K562 (cell line): ENCODE measurements at regions not wholly inside any gene's neighbourhood (a gene's known extent, or its start where the extent isn't known, plus 50 kb on each side); places are given as distances from the start of the nearest gene placed in this dataset.

ENCODE experiments used
- ATAC-seq: fragments of 200-7000 bp; cut with Tn5 transposase; 3 replicates; pipeline ENCODE4 v1.9.1; 2020; ENCODE audit warnings: moderate library complexity
- BruUV-seq: library from RNA; stranded (reverse); fragments of 400-500 nt; replicated peaks from 2 replicates; lab custom pipeline; 2021; lab: Mats Ljungman, UMichigan
- CTCF ChIA-PET: fragments of 300-600 bp; formaldehyde crosslinking; extraction: SDS; loops from one replicate; lab custom pipeline; 2021; ENCODE audit warnings: low intra/inter-chr PET ratio; lab: Yijun Ruan, JAX
- POLR2A ChIA-PET: fragments of 300-600, 350-650 bp; sonication (Branson Sonifier 250); formaldehyde crosslinking; extraction: SDS; loops from one replicate; lab custom pipeline; 2021; ENCODE audit warnings: antibody characterized with exemption, inconsistent platforms; lab: Yijun Ruan, JAX
- DNase-seq, 4 experiments: peaks; one replicate each; pipeline versions ENCODE4 v3.0.0 to v3.0.0-alpha.2; 2011 to 2018; ENCODE audit warnings: low spot score in 3 of 4, mixed read lengths in 3 of 4; ENCODE audit errors: extremely low read depth in 1 of 4
- FAIRE-seq: peaks from 2 replicates; lab custom pipeline; 2011; peaks lifted over from hg19 to GRCh38; lab: Jason Lieb, UNC
- H2AFZ ChIP-seq: 2 replicates; pipeline ENCODE4 v1.6.0; 2011; ENCODE audit warnings: low read depth, low read length, control low read depth, inconsistent platforms
- H3K27ac ChIP-seq: fragments of 200-600 bp; 3 replicates; pipeline ENCODE4 v1.8.0; 2011; ENCODE audit warnings: low read depth, mild to moderate bottlenecking, control low read depth, inconsistent platforms, low read length, moderate library complexity, mixed read lengths; ENCODE audit errors: extremely low read depth
- H3K27me3 ChIP-seq, 2 experiments: fragments of 300-600 bp in 1 of 2; 2 replicates in 1 of 2; 3 replicates in 1 of 2; pipeline versions ENCODE4 v1.6.0 to v1.8.0; 2011; ENCODE audit warnings: inconsistent platforms in 2 of 2, low read length in 2 of 2, mild to moderate bottlenecking in 1 of 2, mixed read lengths in 1 of 2, moderate library complexity in 1 of 2; ENCODE audit not compliant: control insufficient read depth in 2 of 2, insufficient read depth in 2 of 2
- H3K36me3 ChIP-seq: fragments of 300-600 bp; 3 replicates; pipeline ENCODE4 v1.8.0; 2011; ENCODE audit warnings: mild to moderate bottlenecking, low read length, inconsistent platforms; ENCODE audit not compliant: control insufficient read depth, insufficient read depth
- H3K4me1 ChIP-seq, 2 experiments: fragments of 200-600 bp in 1 of 2; replicated peaks in 1 of 2; 2 replicates in 1 of 2; 3 replicates in 1 of 2; pipeline versions ENCODE4 v1.5.1 to v1.8.0; 2011; ENCODE audit warnings: inconsistent platforms in 2 of 2, low read length in 2 of 2, mild to moderate bottlenecking in 1 of 2, mixed read lengths in 1 of 2, moderate library complexity in 1 of 2; ENCODE audit not compliant: control insufficient read depth in 2 of 2, insufficient read depth in 2 of 2
- H3K4me2 ChIP-seq: 2 replicates; pipeline ENCODE4 v1.6.1; 2011; ENCODE audit warnings: low read length, control low read depth, inconsistent platforms, mixed read lengths; ENCODE audit not compliant: insufficient read depth
- H3K4me3 ChIP-seq: fragments of 200-600 bp; sonication (generic), shearing (Covaris generic); 2 replicates; pipeline ENCODE4 v1.5.1; 2016; ENCODE audit warnings: control low read depth, inconsistent platforms
- H3K79me2 ChIP-seq: fragments of 200-600 bp; 3 replicates; pipeline ENCODE4 v1.8.0; 2011; ENCODE audit warnings: low read length, inconsistent platforms; ENCODE audit not compliant: control insufficient read depth, insufficient read depth
- H3K9ac ChIP-seq, 2 experiments: 2 replicates each; pipeline versions ENCODE4 v1.6.0 to v1.6.1; 2011; ENCODE audit warnings: low read depth in 2 of 2, low read length in 2 of 2, control low read depth in 1 of 2, inconsistent platforms in 1 of 2, mild to moderate bottlenecking in 1 of 2, mixed read lengths in 1 of 2; ENCODE audit not compliant: insufficient read depth in 1 of 2
- H3K9me1 ChIP-seq: one replicate; pipeline ENCODE4 v1.6.0; 2011; ENCODE audit warnings: inconsistent platforms, mild to moderate bottlenecking, low read length, moderate library complexity; ENCODE audit not compliant: control insufficient read depth, insufficient read depth
- H3K9me3 ChIP-seq: replicated peaks from 2 replicates; pipeline ENCODE4 v1.5.1; 2011; ENCODE audit warnings: low read depth, low read length, inconsistent platforms; ENCODE audit not compliant: control insufficient read depth, insufficient read depth
- H4K20me1 ChIP-seq: replicated peaks from 2 replicates; pipeline ENCODE4 v1.6.1; 2011; ENCODE audit warnings: low read length, inconsistent platforms, mixed read lengths; ENCODE audit not compliant: control insufficient read depth, insufficient read depth
- BMI1 ChIP-seq: fragments of 150-350 bp; IDR thresholded peaks from 2 replicates; pipeline ENCODE4 v1.6.1; 2014; ENCODE audit warnings: low read length
- CEBPG ChIP-seq, 3 experiments: fragments of 200-800 bp in 1 of 3; sonication (Bioruptor generic) in 1 of 3; sonication (generic) in 1 of 3; formaldehyde crosslinking in 1 of 3; IDR thresholded peaks in 2 of 3; conservative IDR thresholded peaks in 1 of 3; 2 replicates each; pipeline versions ENCODE4 v1.6.1 to v1.8.0; 2016 to 2022; ENCODE audit warnings: missing compliant biosample characterization in 2 of 3, missing genetic modification characterization in 2 of 3, mild to moderate bottlenecking in 1 of 3, missing genetic modification reagents in 1 of 3
- HDAC1 ChIP-seq, 2 experiments: fragments of 450-650 bp; IDR thresholded peaks; 2 replicates each; pipeline ENCODE4 v1.6.1; 2016 to 2017; ENCODE audit warnings: inconsistent platforms in 1 of 2, mild to moderate bottlenecking in 1 of 2, moderate library complexity in 1 of 2
- KLF6 ChIP-seq: fragments of 250-450 bp; sonication (Bioruptor Pico); IDR thresholded peaks from 2 replicates; pipeline ENCODE4 v1.4.0; 2020; ENCODE audit warnings: mild to moderate bottlenecking, moderate library complexity, borderline replicate concordance
- NELFE ChIP-seq: IDR thresholded peaks from 2 replicates; pipeline ENCODE4 v1.6.1; 2011; ENCODE audit warnings: mild to moderate bottlenecking; ENCODE audit not compliant: insufficient read depth, insufficient read length
- PHB2 ChIP-seq: fragments of 450-650 bp; IDR thresholded peaks from 2 replicates; pipeline ENCODE4 v1.6.1; 2017; ENCODE audit warnings: low read depth
- RB1 ChIP-seq: fragments of 450-650 bp; IDR thresholded peaks from 2 replicates; pipeline ENCODE4 v1.6.1; 2017; ENCODE audit warnings: low read depth, mild to moderate bottlenecking
- SREBF1 ChIP-seq: fragments of 150-350 bp; IDR thresholded peaks from 2 replicates; pipeline ENCODE4 v1.6.1; 2014; ENCODE audit warnings: antibody characterized with exemption, low read depth, low read length, borderline replicate concordance
- TAF7 ChIP-seq: fragments of 450-650 bp; IDR thresholded peaks from 2 replicates; pipeline ENCODE4 v1.6.1; 2016; ENCODE audit warnings: missing genetic modification characterization, missing compliant biosample characterization
- TARDBP ChIP-seq: fragments of 450-650 bp; IDR thresholded peaks from 2 replicates; pipeline ENCODE4 v1.6.1; 2016
- TBP ChIP-seq: optimal IDR thresholded peaks from 2 replicates; pipeline ENCODE3; 2011; ENCODE audit warnings: low read depth, low read length, improper control_type of control experiment
- TRIM24 ChIP-seq, 2 experiments: fragments of 450-650 bp; IDR thresholded peaks; 2 replicates each; pipeline ENCODE4 v1.6.1; 2016
- YY1 ChIP-seq, 3 experiments: IDR thresholded peaks; 2 replicates each; pipeline ENCODE4 v1.6.1; 2011; ENCODE audit warnings: low read length in 2 of 3, mild to moderate bottlenecking in 2 of 3, moderate library complexity in 2 of 3, borderline replicate concordance in 1 of 3, control low read depth in 1 of 3, low read depth in 1 of 3; ENCODE audit not compliant: insufficient read depth in 3 of 3, insufficient replicate concordance in 2 of 3, control insufficient read depth in 1 of 3, insufficient read length in 1 of 3; ENCODE audit errors: extremely low read depth in 1 of 3
- ZKSCAN3 ChIP-seq: fragments of 250-450 bp; sonication (Bioruptor Pico); IDR thresholded peaks from 2 replicates; pipeline ENCODE4 v1.4.0; 2020
- ZNF668 ChIP-seq: fragments of 250-450 bp; sonication (Bioruptor Pico); IDR thresholded peaks from 2 replicates; pipeline ENCODE4 v1.8.0; 2022; ENCODE audit warnings: mild to moderate bottlenecking, inconsistent platforms
- WGBS: fragments of 100-300 bp; shearing (Covaris generic); methylation state at CpG from one replicate; pipeline ENCODE4 v1.1.6; 2016; ENCODE audit warnings: low coverage, mixed read lengths; ENCODE audit not compliant: insufficient coverage; ENCODE audit errors: missing lambda C conversion rate; 5-methylcytosine and 5-hydroxymethylcytosine counted together
- in situ Hi-C: fragments of 300-500 bp; cut with MboI; formaldehyde crosslinking; loops from 4 replicates; pipeline ENCODE4 v1.15.0; 2018; ENCODE audit warnings: inconsistent platforms, mixed read lengths
- intact Hi-C: fragments of 100-400 bp; cut with micrococcal nuclease; formaldehyde crosslinking; loops from 2 replicates; pipeline ENCODE4 v1.14.2; 2022
- TF ChIP-seq, protein P1 (sequence below): fragments of 450-650 bp; formaldehyde crosslinking; IDR thresholded peaks from 2 replicates; pipeline ENCODE4 v1.4.0; 2022; ENCODE audit warnings: missing genetic modification characterization
- TF ChIP-seq, protein P2 (sequence below): sonication (generic); formaldehyde crosslinking; IDR thresholded peaks from 2 replicates; pipeline ENCODE4 v1.9.0; 2022; ENCODE audit warnings: mild to moderate bottlenecking, missing genetic modification reagents

DNA sequence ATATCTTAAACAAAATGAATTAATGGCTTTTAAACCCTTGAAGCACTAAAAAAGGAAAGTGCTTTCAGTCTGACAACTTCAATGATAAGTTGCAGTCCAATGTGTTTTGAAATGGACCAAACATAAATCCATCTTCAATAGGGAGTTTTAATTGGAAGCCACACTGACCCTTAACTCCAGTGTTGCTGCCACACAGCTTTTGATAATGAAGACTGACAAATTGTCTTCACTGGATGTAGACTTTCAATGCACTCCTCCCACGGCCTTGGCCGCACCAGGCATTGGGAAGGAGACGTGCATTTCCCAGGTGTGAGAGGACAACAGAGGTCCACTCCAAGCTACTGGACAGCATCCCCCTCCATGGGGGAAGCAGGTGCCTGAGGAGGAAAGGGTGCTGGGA lies 159.0 kb upstream of the NRP1 start:
- WGBS = 0% methylated on average over 3 of the region's 3 CpGs
- intact Hi-C loops = no loop called here
- Histone ChIP-seq H4K20me1 (no peaks in the 10 kb centered on the region), H3K4me3 (no peak overlapping the region), H3K79me2 (no peaks in the 10 kb centered on the region), H3K9me3 (no peaks in the 10 kb centered on the region), H3K4me1 (no peaks in the 10 kb centered on the region), H3K9me1 (no peaks in the 10 kb centered on the region), H3K4me2 (no peak overlapping the region), H2AFZ (no peak overlapping the region), H3K27ac (no peak overlapping the region), H3K9ac (no peak overlapping the region), H3K27me3 (no peaks in the 10 kb centered on the region), H3K36me3 (no peaks in the 10 kb centered on the region)
- FAIRE-seq (no peak), ATAC-seq (no peak), DNase-seq (no peak)
- ChIA-PET POLR2A (interaction anchor here (0.6 kb wide), 1 partner anchor 282 kb away, joined by 3 read pairs; no protein-coding TSS in a partner anchor), CTCF (no interaction called here)
- no TSS peak for BruUV-seq
- in situ Hi-C loops = no loop called here
- TF ChIP-seq ZKSCAN3 (CRISPR knock-in tag) (no peak), RB1 (no peak), KLF6 (no peak), TAF7 (tag) (no peak), TRIM24 (IDR thresholded peaks at IDR 0.05) (no peak), SREBF1 (no peak), CEBPG (CRISPR knock-in tag; IDR thresholded peaks at IDR 0.05) (no peak), CEBPG (tag; conservative IDR thresholded peaks at IDR 0.05 in 1 of 2, IDR thresholded peaks at IDR 0.05 in 1 of 2) (no peak), ZNF668 (CRISPR knock-in tag) (no peak), TBP (no peak), NELFE (no peak), BMI1 (no peak), TARDBP (no peak), HDAC1 (IDR thresholded peaks at IDR 0.05) (no peak), PHB2 (no peak), YY1 (IDR thresholded peaks at IDR 0.05; ENCODE audit: borderline replicate concordance in 1 of 3, control insufficient read depth in 1 of 3, extremely low read depth in 1 of 3, insufficient read depth in 3 of 3, insufficient read length in 1 of 3, insufficient replicate concordance in 2 of 3, low read depth in 1 of 3, low read length in 2 of 3) (no peak)
- TF ChIP-seq, protein P1, sequence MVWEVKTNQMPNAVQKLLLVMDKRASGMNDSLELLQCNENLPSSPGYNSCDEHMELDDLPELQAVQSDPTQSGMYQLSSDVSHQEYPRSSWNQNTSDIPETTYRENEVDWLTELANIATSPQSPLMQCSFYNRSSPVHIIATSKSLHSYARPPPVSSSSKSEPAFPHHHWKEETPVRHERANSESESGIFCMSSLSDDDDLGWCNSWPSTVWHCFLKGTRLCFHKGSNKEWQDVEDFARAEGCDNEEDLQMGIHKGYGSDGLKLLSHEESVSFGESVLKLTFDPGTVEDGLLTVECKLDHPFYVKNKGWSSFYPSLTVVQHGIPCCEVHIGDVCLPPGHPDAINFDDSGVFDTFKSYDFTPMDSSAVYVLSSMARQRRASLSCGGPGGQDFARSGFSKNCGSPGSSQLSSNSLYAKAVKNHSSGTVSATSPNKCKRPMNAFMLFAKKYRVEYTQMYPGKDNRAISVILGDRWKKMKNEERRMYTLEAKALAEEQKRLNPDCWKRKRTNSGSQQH (CRISPR knock-in tag) = no peak
- TF ChIP-seq, protein P2, sequence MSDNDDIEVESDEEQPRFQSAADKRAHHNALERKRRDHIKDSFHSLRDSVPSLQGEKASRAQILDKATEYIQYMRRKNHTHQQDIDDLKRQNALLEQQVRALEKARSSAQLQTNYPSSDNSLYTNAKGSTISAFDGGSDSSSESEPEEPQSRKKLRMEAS (CRISPR knock-in tag) = no peak
